ENCODE measurements at regions not wholly inside any gene's neighbourhood (a gene's known extent, or its start where the extent isn't known, plus 50 kb on each side); places are given as distances from the start of the nearest gene placed in this dataset.
"Not testable (repeated sequence)": the region's sequence is repeated elsewhere in the genome, so short reads cannot be mapped to it uniquely, and the experiment has no call there.

DNA sequence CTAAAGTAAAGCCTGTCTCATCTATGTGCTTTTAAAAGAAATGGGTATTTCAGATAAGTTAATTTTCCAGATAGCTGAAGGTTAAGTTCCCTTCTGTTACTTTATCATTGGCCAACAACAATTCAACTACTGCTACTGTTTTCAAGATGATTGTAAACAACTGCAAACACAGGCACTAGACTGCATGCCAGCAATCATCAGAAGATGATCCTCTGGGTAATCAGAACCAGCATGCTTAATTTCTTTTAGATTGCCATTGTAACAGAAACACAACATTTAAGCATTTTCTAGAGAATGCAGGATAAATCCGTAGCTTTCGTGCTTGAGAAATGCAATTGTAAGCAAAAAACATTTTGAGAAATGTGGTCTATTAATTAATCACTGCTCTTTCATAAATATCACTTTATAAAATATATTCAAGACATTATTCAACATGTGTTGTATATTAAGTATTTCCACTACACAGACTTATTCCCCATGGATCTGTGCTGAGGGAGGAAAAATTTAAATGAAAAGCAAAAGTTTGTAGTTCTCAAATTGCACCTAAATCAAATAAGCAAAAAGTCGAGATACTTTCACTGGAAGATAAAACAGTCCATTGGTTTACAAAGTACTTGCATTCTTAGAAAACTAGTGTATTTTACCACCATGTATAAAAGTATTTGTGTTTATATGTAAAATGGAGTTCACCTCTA, 133.7 kb downstream of the ATL2 start:
- Histone ChIP-seq H4K20me1 (ENCODE audit: insufficient read depth, low read length, poor library complexity, severe bottlenecking) (no peaks in the 10 kb centered on the region), H3F3A (ENCODE audit: low read depth) (no peaks in the 10 kb centered on the region), H3K36me3 (ENCODE audit: insufficient read depth, low read length) (no peaks in the 10 kb centered on the region), H3K9me3 (ENCODE audit: insufficient read depth, low read depth, low read length) (no peaks in the 10 kb centered on the region), H3K79me2 (ENCODE audit: insufficient read depth, low read length) (no peaks in the 10 kb centered on the region), H2AFZ (ENCODE audit: low read length) (no peak overlapping the region), H3K4me2 (ENCODE audit: low read depth, low read length, poor library complexity, severe bottlenecking) (no peak overlapping the region), H3K4me1 (ENCODE audit: insufficient read depth, low read length, poor library complexity, severe bottlenecking) (no peaks in the 10 kb centered on the region), H3K4me3 (ENCODE audit: low read length, poor library complexity, severe bottlenecking) (no peak overlapping the region), H3K9ac (ENCODE audit: low read depth, low read length, poor library complexity, severe bottlenecking) (no peak overlapping the region), H3K27me3 (ENCODE audit: insufficient read depth, low read length, poor library complexity, severe bottlenecking) (peaks cover 4% of the 10 kb centered on the region), H3K9me2 (replicated peaks; ENCODE audit: low read depth, low read length) (no peaks in the 10 kb centered on the region)
- TF ChIP-seq EZH2phosphoT487 (IDR thresholded peaks at IDR 0.05; ENCODE audit: borderline replicate concordance), result no peak
- TF ChIP-seq, protein P1, sequence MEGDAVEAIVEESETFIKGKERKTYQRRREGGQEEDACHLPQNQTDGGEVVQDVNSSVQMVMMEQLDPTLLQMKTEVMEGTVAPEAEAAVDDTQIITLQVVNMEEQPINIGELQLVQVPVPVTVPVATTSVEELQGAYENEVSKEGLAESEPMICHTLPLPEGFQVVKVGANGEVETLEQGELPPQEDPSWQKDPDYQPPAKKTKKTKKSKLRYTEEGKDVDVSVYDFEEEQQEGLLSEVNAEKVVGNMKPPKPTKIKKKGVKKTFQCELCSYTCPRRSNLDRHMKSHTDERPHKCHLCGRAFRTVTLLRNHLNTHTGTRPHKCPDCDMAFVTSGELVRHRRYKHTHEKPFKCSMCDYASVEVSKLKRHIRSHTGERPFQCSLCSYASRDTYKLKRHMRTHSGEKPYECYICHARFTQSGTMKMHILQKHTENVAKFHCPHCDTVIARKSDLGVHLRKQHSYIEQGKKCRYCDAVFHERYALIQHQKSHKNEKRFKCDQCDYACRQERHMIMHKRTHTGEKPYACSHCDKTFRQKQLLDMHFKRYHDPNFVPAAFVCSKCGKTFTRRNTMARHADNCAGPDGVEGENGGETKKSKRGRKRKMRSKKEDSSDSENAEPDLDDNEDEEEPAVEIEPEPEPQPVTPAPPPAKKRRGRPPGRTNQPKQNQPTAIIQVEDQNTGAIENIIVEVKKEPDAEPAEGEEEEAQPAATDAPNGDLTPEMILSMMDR (conservative IDR thresholded peaks at IDR 0.05; ENCODE audit: low read length), result no peak

DNA sequence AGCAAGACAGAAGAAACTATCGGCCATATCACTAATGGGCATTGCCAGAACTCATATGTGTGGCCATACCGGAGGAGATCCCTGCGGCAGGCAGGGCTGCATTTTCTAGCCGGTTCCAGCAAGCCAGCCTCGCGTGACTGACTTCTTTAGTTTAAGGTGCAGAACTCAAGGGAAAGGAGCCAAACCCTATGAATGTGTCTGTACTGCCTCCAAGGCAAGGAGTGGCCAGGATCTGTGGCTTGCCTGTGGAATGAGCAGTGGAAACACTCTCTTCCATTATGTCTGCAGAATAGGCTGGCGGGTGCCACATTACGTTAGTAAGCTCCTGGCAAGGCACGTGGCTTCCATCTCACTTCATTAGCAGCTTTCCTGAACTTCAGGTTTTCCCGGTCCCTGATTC, 137.6 kb downstream of the ATL2 start:
- Histone ChIP-seq H3K9me3 (ENCODE audit: insufficient read depth, low read depth, low read length) (no peaks in the 10 kb centered on the region), H3K27me3 (ENCODE audit: insufficient read depth, low read length, poor library complexity, severe bottlenecking) (peaks cover 4% of the 10 kb centered on the region), H3K79me2 (ENCODE audit: insufficient read depth, low read length) (no peaks in the 10 kb centered on the region), H3K4me1 (ENCODE audit: insufficient read depth, low read length, poor library complexity, severe bottlenecking) (no peaks in the 10 kb centered on the region), H3K36me3 (ENCODE audit: insufficient read depth, low read length) (no peaks in the 10 kb centered on the region), H3K9me2 (replicated peaks; ENCODE audit: low read depth, low read length) (no peaks in the 10 kb centered on the region), H2AFZ (ENCODE audit: low read length) (no peak overlapping the region), H3F3A (ENCODE audit: low read depth) (no peaks in the 10 kb centered on the region), H3K4me3 (ENCODE audit: low read length, poor library complexity, severe bottlenecking) (no peak overlapping the region), H4K20me1 (ENCODE audit: insufficient read depth, low read length, poor library complexity, severe bottlenecking) (no peaks in the 10 kb centered on the region), H3K4me2 (ENCODE audit: low read depth, low read length, poor library complexity, severe bottlenecking) (no peak overlapping the region), H3K9ac (ENCODE audit: low read depth, low read length, poor library complexity, severe bottlenecking) (no peak overlapping the region)
- TF ChIP-seq, protein P1 (conservative IDR thresholded peaks at IDR 0.05; ENCODE audit: low read length), result no peak
- no peak for TF ChIP-seq EZH2phosphoT487 (IDR thresholded peaks at IDR 0.05; ENCODE audit: borderline replicate concordance)

DNA sequence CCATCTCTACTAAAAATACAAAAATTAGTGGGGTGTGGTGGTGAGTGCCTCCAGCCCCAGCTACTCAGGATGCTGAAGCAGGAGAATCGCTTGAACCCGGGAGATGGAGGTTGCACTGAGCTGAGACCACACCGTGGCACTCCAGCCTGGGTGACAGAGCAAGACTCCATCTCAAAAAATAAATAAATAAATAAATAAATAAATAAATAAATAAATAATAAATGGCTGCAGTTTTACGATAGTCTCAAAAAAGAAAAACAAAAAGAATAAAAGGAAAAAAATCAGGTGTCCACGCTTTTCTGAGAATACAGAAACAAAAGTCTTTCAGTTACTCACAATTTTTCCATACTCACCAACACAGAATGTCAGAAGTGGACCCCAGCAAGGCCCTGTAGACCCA, 138.4 kb downstream of the ATL2 start:
- not testable (repeated sequence) for H3K4me1 ChIP-seq (ENCODE audit: insufficient read depth, low read length, poor library complexity, severe bottlenecking); H3K9me2 ChIP-seq (replicated peaks; ENCODE audit: low read depth, low read length); H3K4me3 ChIP-seq (ENCODE audit: low read length, poor library complexity, severe bottlenecking); H3K9ac ChIP-seq (ENCODE audit: low read depth, low read length, poor library complexity, severe bottlenecking); H3K9me3 ChIP-seq (ENCODE audit: insufficient read depth, low read depth, low read length); H3K27me3 ChIP-seq (ENCODE audit: insufficient read depth, low read length, poor library complexity, severe bottlenecking); H3F3A ChIP-seq (ENCODE audit: low read depth); H3K36me3 ChIP-seq (ENCODE audit: insufficient read depth, low read length); H3K4me2 ChIP-seq (ENCODE audit: low read depth, low read length, poor library complexity, severe bottlenecking); H3K79me2 ChIP-seq (ENCODE audit: insufficient read depth, low read length); H4K20me1 ChIP-seq (ENCODE audit: insufficient read depth, low read length, poor library complexity, severe bottlenecking); H2AFZ ChIP-seq (ENCODE audit: low read length)

DNA sequence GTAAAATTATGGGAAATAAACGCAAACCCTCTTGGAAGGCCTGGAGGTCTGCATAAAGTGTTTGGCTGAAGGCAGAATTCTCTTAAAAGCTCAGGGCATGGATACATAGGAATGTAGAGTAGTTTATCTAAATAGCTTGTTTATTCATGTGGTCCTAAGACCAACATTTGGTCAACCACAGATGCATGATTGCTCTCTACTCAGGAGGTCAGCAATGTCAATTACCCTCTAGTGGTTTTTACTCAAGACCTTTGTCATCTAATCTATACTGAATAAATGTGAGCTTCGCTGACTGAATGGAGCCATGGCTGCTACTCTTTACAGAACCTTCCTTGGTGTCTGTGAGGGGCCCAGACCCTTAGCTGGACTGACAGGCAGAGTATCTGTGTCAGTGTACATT, 139.8 kb downstream of the ATL2 start:
- Histone ChIP-seq H3K4me2 (ENCODE audit: low read depth, low read length, poor library complexity, severe bottlenecking) (no peak overlapping the region), H3K4me1 (ENCODE audit: insufficient read depth, low read length, poor library complexity, severe bottlenecking) (no peaks in the 10 kb centered on the region)

More for the DNA sequence above, 139.8 kb downstream of the ATL2 start:
- Histone ChIP-seq H3K4me3 (ENCODE audit: low read length, poor library complexity, severe bottlenecking) (no peak overlapping the region), H4K20me1 (ENCODE audit: insufficient read depth, low read length, poor library complexity, severe bottlenecking) (no peaks in the 10 kb centered on the region), H3K79me2 (ENCODE audit: insufficient read depth, low read length) (no peaks in the 10 kb centered on the region), H3K36me3 (ENCODE audit: insufficient read depth, low read length) (no peaks in the 10 kb centered on the region), H3K27me3 (ENCODE audit: insufficient read depth, low read length, poor library complexity, severe bottlenecking) (peaks cover 4% of the 10 kb centered on the region), H3K9ac (ENCODE audit: low read depth, low read length, poor library complexity, severe bottlenecking) (no peak overlapping the region), H3K9me3 (ENCODE audit: insufficient read depth, low read depth, low read length) (no peaks in the 10 kb centered on the region), H2AFZ (ENCODE audit: low read length) (no peak overlapping the region), H3K9me2 (replicated peaks; ENCODE audit: low read depth, low read length) (no peaks in the 10 kb centered on the region), H3F3A (ENCODE audit: low read depth) (no peaks in the 10 kb centered on the region)
- TF ChIP-seq, protein P1 (conservative IDR thresholded peaks at IDR 0.05; ENCODE audit: low read length), result no peak
- no peak for TF ChIP-seq EZH2phosphoT487 (IDR thresholded peaks at IDR 0.05; ENCODE audit: borderline replicate concordance)

Measured in Loucy (cell line).